ENCODE measurements at regions not wholly inside any gene's neighbourhood (a gene's known extent, or its start where the extent isn't known, plus 50 kb on each side); places are given as distances from the start of the nearest gene placed in this dataset.

GRCh38 chr1:79100385-79100784 lies 93.9 kb upstream of the ADGRL4 start:
- CTCF ChIA-PET = no interaction called here
- Mint-ChIP-seq H3K9me3 (peaks cover 2% of the 10 kb centered on the region), H3K27me3 (ENCODE audit: low read depth) (no peaks in the 10 kb centered on the region), H3K4me3 (no peak overlapping the region), H3K4me1 (ENCODE audit: low read depth) (no peaks in the 10 kb centered on the region), H3K27ac (no peak overlapping the region), H3K36me3 (ENCODE audit: low read depth) (no peaks in the 10 kb centered on the region)
- intact Hi-C loops (cut with micrococcal nuclease) = no loop called here
- no peak for DNase-seq

- Mint-ChIP-seq H3K9me3 (no peaks in the 10 kb centered on the region), H3K36me3 (ENCODE audit: low read depth) (no peaks in the 10 kb centered on the region), H3K27ac (no peak overlapping the region), H3K4me3 (no peak overlapping the region), H3K4me1 (ENCODE audit: low read depth) (no peaks in the 10 kb centered on the region), H3K27me3 (ENCODE audit: low read depth) (no peaks in the 10 kb centered on the region)
- no peak for DNase-seq
- intact Hi-C loops (cut with micrococcal nuclease) = no loop called here
- CTCF ChIA-PET = no interaction called here
Observed at GRCh38 chr1:79090985-79091384, 84.5 kb upstream of the ADGRL4 start.

- CTCF ChIA-PET = no interaction called here
- no peak for DNase-seq
- H3K9me3 Mint-ChIP-seq = no peaks in the 10 kb centered on the region
- H3K4me3 Mint-ChIP-seq = no peak overlapping the region
- intact Hi-C loops (cut with micrococcal nuclease) = no loop called here
- H3K4me1 Mint-ChIP-seq (ENCODE audit: low read depth) = no peaks in the 10 kb centered on the region
- H3K27ac Mint-ChIP-seq = no peak overlapping the region
- no peaks in the 10 kb centered on the region for H3K27me3 Mint-ChIP-seq (ENCODE audit: low read depth)
- no peaks in the 10 kb centered on the region for H3K36me3 Mint-ChIP-seq (ENCODE audit: low read depth)
Observed at GRCh38 chr1:79089946-79090345, 83.4 kb upstream of the ADGRL4 start.

DNA sequence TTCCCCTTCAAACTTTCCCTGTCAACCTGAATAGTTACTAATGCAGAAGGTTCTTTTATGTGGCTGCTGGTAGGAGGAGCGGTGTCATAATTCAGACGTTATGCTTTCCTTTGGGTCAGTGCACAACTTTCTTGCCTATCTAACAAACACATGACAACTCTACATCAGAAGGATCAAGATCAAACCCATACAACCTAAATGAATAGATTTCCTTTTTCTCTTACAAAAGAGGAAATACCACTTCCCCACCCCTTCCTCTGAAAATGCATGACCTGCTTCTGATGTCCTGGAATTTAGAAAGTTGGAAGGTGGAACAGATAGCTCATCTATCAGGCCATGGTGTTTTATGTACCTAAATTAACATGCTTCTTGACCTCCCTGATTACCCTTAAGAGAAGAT lies 75.7 kb upstream of the ADGRL4 start:
- Mint-ChIP-seq H3K4me1 (ENCODE audit: low read depth) (no peaks in the 10 kb centered on the region), H3K36me3 (ENCODE audit: low read depth) (no peaks in the 10 kb centered on the region), H3K4me3 (no peak overlapping the region), H3K27me3 (ENCODE audit: low read depth) (no peaks in the 10 kb centered on the region), H3K27ac (no peak overlapping the region), H3K9me3 (no peaks in the 10 kb centered on the region)
- intact Hi-C loops (cut with micrococcal nuclease) = no loop called here
- CTCF ChIA-PET = no interaction called here
- no peak for DNase-seq

GRCh38 chr1:79079770-79080169 lies 73.2 kb upstream of the ADGRL4 start:
- H3K4me3 Mint-ChIP-seq = no peak overlapping the region
- DNase-seq = no peak
- H3K36me3 Mint-ChIP-seq (ENCODE audit: low read depth) = no peaks in the 10 kb centered on the region

GRCh38 chr1:79074975-79075374 lies 68.4 kb upstream of the ADGRL4 start:
- no peak overlapping the region for H3K27ac Mint-ChIP-seq
- no peaks in the 10 kb centered on the region for H3K9me3 Mint-ChIP-seq
- no peak for DNase-seq
- H3K4me3 Mint-ChIP-seq = no peak overlapping the region
- H3K27me3 Mint-ChIP-seq (ENCODE audit: low read depth) = no peaks in the 10 kb centered on the region
- no peaks in the 10 kb centered on the region for H3K4me1 Mint-ChIP-seq (ENCODE audit: low read depth)
- H3K36me3 Mint-ChIP-seq (ENCODE audit: low read depth) = no peaks in the 10 kb centered on the region
- intact Hi-C loops (cut with micrococcal nuclease) = no loop called here
- CTCF ChIA-PET = no interaction called here

More at GRCh38 chr1:79079770-79080169, 73.2 kb upstream of the ADGRL4 start:
- Mint-ChIP-seq H3K27me3 (ENCODE audit: low read depth) (no peaks in the 10 kb centered on the region), H3K4me1 (ENCODE audit: low read depth) (no peaks in the 10 kb centered on the region), H3K27ac (no peak overlapping the region), H3K9me3 (no peaks in the 10 kb centered on the region)
- intact Hi-C loops (cut with micrococcal nuclease) = no loop called here
- CTCF ChIA-PET = interaction anchor here (0.6 kb wide), 1 partner anchor 975 kb away, joined by 4 read pairs; no protein-coding TSS in a partner anchor

DNA sequence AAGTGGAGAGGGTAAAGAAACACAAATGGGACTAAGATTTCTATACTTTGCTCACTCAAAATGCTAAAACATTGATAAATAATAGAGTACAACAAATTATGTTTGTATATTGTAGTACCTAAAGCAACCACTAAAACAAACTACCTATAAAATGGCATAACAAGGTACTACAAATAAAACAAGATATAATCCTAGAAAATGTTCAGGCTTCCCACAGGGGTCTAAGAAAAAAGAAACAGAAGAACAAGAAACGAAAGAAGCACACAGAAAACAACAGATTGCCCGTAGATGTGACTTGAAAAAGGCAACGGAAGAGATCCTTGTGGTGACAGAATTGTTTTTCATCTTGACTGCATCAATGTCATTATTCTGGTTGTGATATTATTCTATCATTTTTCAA lies 63.3 kb upstream of the ADGRL4 start:
- H3K4me1 Mint-ChIP-seq (ENCODE audit: low read depth) = no peaks in the 10 kb centered on the region
- no peak for DNase-seq
- no peak overlapping the region for H3K4me3 Mint-ChIP-seq
- peaks cover 2% of the 10 kb centered on the region for H3K9me3 Mint-ChIP-seq
- H3K27me3 Mint-ChIP-seq (ENCODE audit: low read depth) = no peaks in the 10 kb centered on the region
- no peaks in the 10 kb centered on the region for H3K36me3 Mint-ChIP-seq (ENCODE audit: low read depth)
- intact Hi-C loops (cut with micrococcal nuclease) = no loop called here
- CTCF ChIA-PET = no interaction called here
- no peak overlapping the region for H3K27ac Mint-ChIP-seq

GRCh38 chr1:79059341-79059740 lies 52.8 kb upstream of the ADGRL4 start:
- no peak for DNase-seq
- peaks cover 11% of the 10 kb centered on the region for H3K9me3 Mint-ChIP-seq
- no peak overlapping the region for H3K27ac Mint-ChIP-seq
- no peaks in the 10 kb centered on the region for H3K4me1 Mint-ChIP-seq (ENCODE audit: low read depth)
- H3K4me3 Mint-ChIP-seq = no peak overlapping the region
- CTCF ChIA-PET = interaction anchor here (0.6 kb wide), 1 partner anchor 15 kb away, joined by 3 read pairs; no protein-coding TSS in a partner anchor
- intact Hi-C loops (cut with micrococcal nuclease) = no loop called here
- no peaks in the 10 kb centered on the region for H3K36me3 Mint-ChIP-seq (ENCODE audit: low read depth)
- no peaks in the 10 kb centered on the region for H3K27me3 Mint-ChIP-seq (ENCODE audit: low read depth)
